ENCODE measurements at regions not wholly inside any gene's neighbourhood (a gene's known extent, or its start where the extent isn't known, plus 50 kb on each side); places are given as distances from the start of the nearest gene placed in this dataset.

DNA sequence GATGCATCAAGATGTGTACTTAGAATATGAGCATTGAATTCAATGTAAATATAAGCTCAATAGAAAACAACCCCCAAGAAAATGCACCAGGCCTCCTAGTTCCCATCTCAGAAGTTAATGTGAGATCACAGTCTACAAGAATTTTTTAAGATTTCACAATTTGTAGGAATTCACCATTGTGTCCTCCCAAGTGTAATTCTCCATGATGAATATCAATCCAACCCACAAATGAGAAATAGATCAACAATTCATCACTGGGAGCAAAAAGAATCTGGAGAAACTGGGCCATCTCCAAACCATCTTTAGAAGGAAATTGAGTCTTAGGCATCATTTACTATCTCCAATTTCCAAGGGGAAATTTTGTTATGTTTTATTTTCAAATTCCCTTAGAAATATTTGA is 310.5 kb upstream of the GOT2 start:
- TF ChIP-seq, protein P1, sequence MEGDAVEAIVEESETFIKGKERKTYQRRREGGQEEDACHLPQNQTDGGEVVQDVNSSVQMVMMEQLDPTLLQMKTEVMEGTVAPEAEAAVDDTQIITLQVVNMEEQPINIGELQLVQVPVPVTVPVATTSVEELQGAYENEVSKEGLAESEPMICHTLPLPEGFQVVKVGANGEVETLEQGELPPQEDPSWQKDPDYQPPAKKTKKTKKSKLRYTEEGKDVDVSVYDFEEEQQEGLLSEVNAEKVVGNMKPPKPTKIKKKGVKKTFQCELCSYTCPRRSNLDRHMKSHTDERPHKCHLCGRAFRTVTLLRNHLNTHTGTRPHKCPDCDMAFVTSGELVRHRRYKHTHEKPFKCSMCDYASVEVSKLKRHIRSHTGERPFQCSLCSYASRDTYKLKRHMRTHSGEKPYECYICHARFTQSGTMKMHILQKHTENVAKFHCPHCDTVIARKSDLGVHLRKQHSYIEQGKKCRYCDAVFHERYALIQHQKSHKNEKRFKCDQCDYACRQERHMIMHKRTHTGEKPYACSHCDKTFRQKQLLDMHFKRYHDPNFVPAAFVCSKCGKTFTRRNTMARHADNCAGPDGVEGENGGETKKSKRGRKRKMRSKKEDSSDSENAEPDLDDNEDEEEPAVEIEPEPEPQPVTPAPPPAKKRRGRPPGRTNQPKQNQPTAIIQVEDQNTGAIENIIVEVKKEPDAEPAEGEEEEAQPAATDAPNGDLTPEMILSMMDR (IDR thresholded peaks at IDR 0.05; ENCODE audit: poor library complexity, severe bottlenecking) = no peak
- no peak for TF ChIP-seq SMC3 (conservative IDR thresholded peaks at IDR 0.05; ENCODE audit: poor library complexity)
- no peak for TF ChIP-seq MXI1 (conservative IDR thresholded peaks at IDR 0.05; ENCODE audit: poor library complexity, severe bottlenecking)
- TF ChIP-seq EZH2 (IDR thresholded peaks at IDR 0.05; ENCODE audit: borderline replicate concordance, insufficient read depth, low read length, poor library complexity, severe bottlenecking) = no peak
- TF ChIP-seq, protein P2, sequence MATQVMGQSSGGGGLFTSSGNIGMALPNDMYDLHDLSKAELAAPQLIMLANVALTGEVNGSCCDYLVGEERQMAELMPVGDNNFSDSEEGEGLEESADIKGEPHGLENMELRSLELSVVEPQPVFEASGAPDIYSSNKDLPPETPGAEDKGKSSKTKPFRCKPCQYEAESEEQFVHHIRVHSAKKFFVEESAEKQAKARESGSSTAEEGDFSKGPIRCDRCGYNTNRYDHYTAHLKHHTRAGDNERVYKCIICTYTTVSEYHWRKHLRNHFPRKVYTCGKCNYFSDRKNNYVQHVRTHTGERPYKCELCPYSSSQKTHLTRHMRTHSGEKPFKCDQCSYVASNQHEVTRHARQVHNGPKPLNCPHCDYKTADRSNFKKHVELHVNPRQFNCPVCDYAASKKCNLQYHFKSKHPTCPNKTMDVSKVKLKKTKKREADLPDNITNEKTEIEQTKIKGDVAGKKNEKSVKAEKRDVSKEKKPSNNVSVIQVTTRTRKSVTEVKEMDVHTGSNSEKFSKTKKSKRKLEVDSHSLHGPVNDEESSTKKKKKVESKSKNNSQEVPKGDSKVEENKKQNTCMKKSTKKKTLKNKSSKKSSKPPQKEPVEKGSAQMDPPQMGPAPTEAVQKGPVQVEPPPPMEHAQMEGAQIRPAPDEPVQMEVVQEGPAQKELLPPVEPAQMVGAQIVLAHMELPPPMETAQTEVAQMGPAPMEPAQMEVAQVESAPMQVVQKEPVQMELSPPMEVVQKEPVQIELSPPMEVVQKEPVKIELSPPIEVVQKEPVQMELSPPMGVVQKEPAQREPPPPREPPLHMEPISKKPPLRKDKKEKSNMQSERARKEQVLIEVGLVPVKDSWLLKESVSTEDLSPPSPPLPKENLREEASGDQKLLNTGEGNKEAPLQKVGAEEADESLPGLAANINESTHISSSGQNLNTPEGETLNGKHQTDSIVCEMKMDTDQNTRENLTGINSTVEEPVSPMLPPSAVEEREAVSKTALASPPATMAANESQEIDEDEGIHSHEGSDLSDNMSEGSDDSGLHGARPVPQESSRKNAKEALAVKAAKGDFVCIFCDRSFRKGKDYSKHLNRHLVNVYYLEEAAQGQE (IDR thresholded peaks at IDR 0.05; ENCODE audit: borderline replicate concordance) = no peak
- TF ChIP-seq RAD21 (conservative IDR thresholded peaks at IDR 0.05) = no peak

Measured in neural cell (in vitro differentiated cells).